Neural progenitor cell (in vitro differentiated cells): ENCODE measurements at regions not wholly inside any gene's neighbourhood (a gene's known extent, or its start where the extent isn't known, plus 50 kb on each side); places are given as distances from the start of the nearest gene placed in this dataset.

ENCODE experiments used
- DNase-seq: peaks from one replicate; pipeline ENCODE4 v3.0.0-alpha.2; 2016; ENCODE audit warnings: low spot score
- H2AFZ ChIP-seq: fragments of 200-600 bp; sonication (generic); replicated peaks from 2 replicates; pipeline ENCODE4 v1.6.1; 2016; ENCODE audit warnings: antibody characterized with exemption
- H3F3A ChIP-seq: fragments of 200-600 bp; sonication (generic); 2 replicates; pipeline ENCODE4 v1.6.1; 2016; ENCODE audit warnings: antibody characterized with exemption, low read depth
- H3K27ac ChIP-seq: fragments of 200-600 bp; sonication (generic); 2 replicates; pipeline ENCODE4 v1.5.1; 2016; ENCODE audit warnings: mild to moderate bottlenecking
- H3K27me3 ChIP-seq: fragments of 200-600 bp; sonication (generic); 2 replicates; pipeline ENCODE4 v1.6.1; 2016; ENCODE audit warnings: mild to moderate bottlenecking, moderate library complexity
- H3K36me3 ChIP-seq: fragments of 200-600 bp; sonication (generic); 2 replicates; pipeline ENCODE4 v1.5.1; 2016
- H3K4me1 ChIP-seq: fragments of 200-600 bp; sonication (generic); 2 replicates; pipeline ENCODE4 v1.6.1; 2016; ENCODE audit warnings: mixed run types
- H3K4me2 ChIP-seq: fragments of 200-600 bp; sonication (generic); 2 replicates; pipeline ENCODE4 v1.6.1; 2016
- H3K4me3 ChIP-seq: fragments of 200-600 bp; sonication (generic); 2 replicates; pipeline ENCODE4 v1.5.1; 2016
- H3K79me2 ChIP-seq: fragments of 200-600 bp; sonication (generic); 2 replicates; pipeline ENCODE4 v1.6.1; 2016; ENCODE audit warnings: low read depth
- H3K9ac ChIP-seq: fragments of 200-600 bp; sonication (generic); 2 replicates; pipeline ENCODE4 v1.6.1; 2016
- H3K9me3 ChIP-seq: fragments of 200-600 bp; sonication (generic); 2 replicates; pipeline ENCODE4 v1.5.1; 2016; ENCODE audit warnings: low read depth
- H4K20me1 ChIP-seq: fragments of 200-600 bp; sonication (generic); 2 replicates; pipeline ENCODE4 v1.6.1; 2016; ENCODE audit warnings: low read depth
- H3K27ac Mint-ChIP-seq: 3 replicates; pipeline ENCODE4 v1.8.0; 2021; ENCODE audit warnings: mixed read lengths
- H3K27me3 Mint-ChIP-seq: 2 replicates; pipeline ENCODE4 v1.8.0; 2022; ENCODE audit warnings: low read depth, mild to moderate bottlenecking, inconsistent platforms, moderate library complexity, mixed read lengths; ENCODE audit not compliant: insufficient read depth
- H3K36me3 Mint-ChIP-seq: 3 replicates; pipeline ENCODE4 v1.8.0; 2021; ENCODE audit warnings: mixed read lengths
- H3K4me1 Mint-ChIP-seq: 3 replicates; pipeline ENCODE4 v1.8.0; 2021; ENCODE audit warnings: mixed read lengths
- H3K4me3 Mint-ChIP-seq: 3 replicates; pipeline ENCODE4 v1.8.0; 2021; ENCODE audit warnings: mild to moderate bottlenecking, moderate library complexity, mixed read lengths
- H3K9me3 Mint-ChIP-seq: 3 replicates; pipeline ENCODE4 v1.8.0; 2020; ENCODE audit warnings: mixed read lengths
- CTCF ChIP-seq: fragments of 200-600 bp; sonication (generic); IDR thresholded peaks from 2 replicates; pipeline ENCODE4 v1.5.1; 2017; ENCODE audit warnings: antibody characterized with exemption, mild to moderate bottlenecking
- EZH2 ChIP-seq: fragments of 200-600 bp; sonication (generic); IDR thresholded peaks from 2 replicates; pipeline ENCODE4 v1.6.1; 2017; ENCODE audit warnings: antibody characterized with exemption, mild to moderate bottlenecking, moderate library complexity
- EZH2phosphoT487 ChIP-seq: fragments of 200-600 bp; sonication (generic); IDR thresholded peaks from 2 replicates; pipeline ENCODE4 v1.6.1; 2017; ENCODE audit warnings: antibody characterized with exemption

GRCh38 chr6:100100776-100101175 is 106.8 kb upstream of the MCHR2 start:
- Histone ChIP-seq H3F3A (no peaks in the 10 kb centered on the region), H3K9me3 (no peaks in the 10 kb centered on the region), H3K27me3 (no peaks in the 10 kb centered on the region), H3K27ac (no peak overlapping the region), H3K79me2 (no peaks in the 10 kb centered on the region), H3K36me3 (no peaks in the 10 kb centered on the region), H3K4me1 (no peaks in the 10 kb centered on the region), H2AFZ (no peak overlapping the region), H4K20me1 (no peaks in the 10 kb centered on the region), H3K9ac (no peak overlapping the region), H3K4me2 (no peak overlapping the region), H3K4me3 (no peak overlapping the region)
- Mint-ChIP-seq H3K9me3 (no peaks in the 10 kb centered on the region), H3K27me3 (no peaks in the 10 kb centered on the region), H3K4me1 (peaks cover 3% of the 10 kb centered on the region), H3K36me3 (no peaks in the 10 kb centered on the region), H3K4me3 (no peak overlapping the region), H3K27ac (no peak overlapping the region)
- TF ChIP-seq CTCF: no peak
- no peak for TF ChIP-seq EZH2phosphoT487
- TF ChIP-seq EZH2: no peak
- no peak for DNase-seq

DNA sequence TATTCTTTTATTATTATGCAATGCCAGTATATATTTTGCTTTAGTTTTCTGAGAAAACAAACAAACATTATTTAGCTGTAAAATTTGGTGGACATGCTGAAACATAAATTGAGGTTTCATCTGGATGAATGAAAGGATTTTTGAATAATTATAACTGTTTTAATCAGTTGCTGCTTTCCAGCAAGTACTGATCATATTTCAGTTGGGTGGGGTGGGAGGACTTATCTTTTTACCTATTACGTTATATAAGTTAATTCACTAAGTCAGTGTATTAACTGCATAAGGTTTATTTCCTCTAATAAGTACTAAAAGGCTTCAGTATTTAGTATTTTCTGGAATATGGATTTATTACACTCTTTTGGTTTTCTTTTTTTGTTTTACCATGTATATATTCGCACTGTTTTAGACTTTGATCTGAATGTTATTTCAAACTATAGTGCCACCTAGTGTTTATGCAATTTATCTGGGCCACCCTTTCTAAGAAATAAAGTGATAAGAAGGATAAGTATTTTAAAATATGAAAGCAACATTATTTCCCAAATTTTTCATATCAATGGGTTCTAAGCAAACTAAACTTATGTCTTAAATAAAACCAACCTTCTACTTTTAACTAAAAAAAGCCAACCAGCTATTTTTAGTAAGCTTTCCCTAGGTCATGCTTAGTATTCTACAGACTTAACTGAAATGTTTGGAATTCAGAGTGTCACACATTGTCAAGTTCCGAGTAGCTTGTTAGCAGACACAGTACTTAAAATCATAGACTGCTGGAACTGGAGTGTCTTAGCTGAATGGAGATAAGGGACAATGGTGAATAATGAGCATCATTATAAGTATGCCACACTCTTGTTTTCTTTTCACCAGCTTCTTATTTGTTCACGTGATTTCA is 105.4 kb upstream of the MCHR2 start:
- no peak overlapping the region for H3K27ac Mint-ChIP-seq
- no peak overlapping the region for H3K4me3 Mint-ChIP-seq
- Histone ChIP-seq H3K9ac (no peak overlapping the region), H3K9me3 (no peaks in the 10 kb centered on the region), H4K20me1 (no peaks in the 10 kb centered on the region), H3K4me3 (no peak overlapping the region), H3K4me1 (no peaks in the 10 kb centered on the region), H3K27ac (no peak overlapping the region), H3K4me2 (no peak overlapping the region), H3K79me2 (no peaks in the 10 kb centered on the region), H3K27me3 (no peaks in the 10 kb centered on the region), H2AFZ (no peak overlapping the region), H3K36me3 (no peaks in the 10 kb centered on the region), H3F3A (no peaks in the 10 kb centered on the region)
- TF ChIP-seq EZH2phosphoT487: no peak
- peak; percentile 76 for TF ChIP-seq CTCF
- no peak for TF ChIP-seq EZH2
- no peaks in the 10 kb centered on the region for H3K27me3 Mint-ChIP-seq
- H3K4me1 Mint-ChIP-seq: peaks cover 3% of the 10 kb centered on the region
- no peaks in the 10 kb centered on the region for H3K36me3 Mint-ChIP-seq
- peak; percentile 35 for DNase-seq
- no peaks in the 10 kb centered on the region for H3K9me3 Mint-ChIP-seq

DNA sequence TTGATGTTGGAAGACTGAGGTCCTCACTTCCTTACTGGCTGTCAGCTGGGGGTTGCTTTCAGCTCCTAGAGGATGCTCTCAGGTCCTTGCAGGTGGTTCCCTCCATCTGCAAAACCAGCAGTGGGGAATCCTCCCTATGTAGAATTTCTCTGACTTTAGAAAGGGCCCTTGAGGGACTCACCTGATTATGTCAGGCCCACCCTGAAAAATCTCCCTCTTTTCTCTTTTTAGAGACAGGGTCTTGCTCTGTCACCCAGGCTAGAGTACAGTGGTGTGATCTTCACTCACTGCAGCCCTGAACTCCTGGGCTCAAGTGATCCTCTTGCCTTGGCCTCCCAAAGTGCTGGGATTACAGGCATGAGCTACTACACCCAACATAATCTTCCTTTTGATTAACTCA is 102.9 kb upstream of the MCHR2 start:
- Histone ChIP-seq H4K20me1 (no peaks in the 10 kb centered on the region), H3K9me3 (no peaks in the 10 kb centered on the region), H3K4me1 (no peaks in the 10 kb centered on the region), H3K36me3 (no peaks in the 10 kb centered on the region), H3K4me2 (no peak overlapping the region), H3F3A (no peaks in the 10 kb centered on the region), H3K4me3 (no peak overlapping the region), H3K9ac (no peak overlapping the region), H3K27me3 (no peaks in the 10 kb centered on the region), H3K79me2 (no peaks in the 10 kb centered on the region), H3K27ac (no peak overlapping the region), H2AFZ (no peak overlapping the region)
- H3K9me3 Mint-ChIP-seq: no peaks in the 10 kb centered on the region
- no peaks in the 10 kb centered on the region for H3K27me3 Mint-ChIP-seq
- H3K36me3 Mint-ChIP-seq: no peaks in the 10 kb centered on the region
- TF ChIP-seq EZH2 (no peak), CTCF (no peak), EZH2phosphoT487 (no peak)
- no peak for DNase-seq
- no peak overlapping the region for H3K4me3 Mint-ChIP-seq
- H3K4me1 Mint-ChIP-seq: peaks cover 3% of the 10 kb centered on the region
- H3K27ac Mint-ChIP-seq: no peak overlapping the region
